Thymus (tissue), 11 donors: ENCODE measurements at regions not wholly inside any gene's neighbourhood (a gene's known extent, or its start where the extent isn't known, plus 50 kb on each side); places are given as distances from the start of the nearest gene placed in this dataset.

Experiments used
- DNase-seq, 9 donors: peaks; one replicate each; pipeline ENCODE4 v3.0.0-alpha.2; 2013; ENCODE audit warnings: low spot score in 9 of 9, low read depth in 6 of 9, missing footprints in 1 of 9
- H3K27ac ChIP-seq, 2 donors: one replicate each; pipeline ENCODE4 v1.5.1; 2013; ENCODE audit warnings: control low read depth in 1 of 2, low read depth in 1 of 2, low read length in 1 of 2, mild to moderate bottlenecking in 1 of 2, moderate library complexity in 1 of 2
- H3K27me3 ChIP-seq, 2 donors: one replicate each; pipeline ENCODE4 v1.5.1; 2013; ENCODE audit warnings: low read length in 1 of 2; ENCODE audit not compliant: control insufficient read depth in 2 of 2, insufficient read depth in 1 of 2
- H3K36me3 ChIP-seq, 2 donors: one replicate each; pipeline ENCODE4 v1.5.1; 2013; ENCODE audit warnings: low read length in 1 of 2, mild to moderate bottlenecking in 1 of 2, moderate library complexity in 1 of 2; ENCODE audit not compliant: control insufficient read depth in 2 of 2, insufficient read depth in 2 of 2
- H3K4me1 ChIP-seq, 2 donors: one replicate each; pipeline ENCODE4 v1.5.1; 2013; ENCODE audit warnings: low read length in 2 of 2; ENCODE audit not compliant: control insufficient read depth in 2 of 2, insufficient read depth in 2 of 2
- H3K4me3 ChIP-seq, 2 donors: one replicate each; pipeline ENCODE4 v1.5.1; 2013; ENCODE audit warnings: low read length in 2 of 2, control low read depth in 1 of 2, mild to moderate bottlenecking in 1 of 2
- H3K9me3 ChIP-seq, 2 donors: one replicate each; pipeline ENCODE4 v1.5.1; 2013; ENCODE audit warnings: low read length in 1 of 2, mild to moderate bottlenecking in 1 of 2; ENCODE audit not compliant: control insufficient read depth in 2 of 2, insufficient read depth in 1 of 2
- WGBS: extraction: QIAGEN DNeasy Blood & Tissue Kit; methylation state at CpG from one replicate; pipeline ENCODE4 v1.1.7; 2013; 5-methylcytosine and 5-hydroxymethylcytosine counted together
- donor health status: healthy.

DNA sequence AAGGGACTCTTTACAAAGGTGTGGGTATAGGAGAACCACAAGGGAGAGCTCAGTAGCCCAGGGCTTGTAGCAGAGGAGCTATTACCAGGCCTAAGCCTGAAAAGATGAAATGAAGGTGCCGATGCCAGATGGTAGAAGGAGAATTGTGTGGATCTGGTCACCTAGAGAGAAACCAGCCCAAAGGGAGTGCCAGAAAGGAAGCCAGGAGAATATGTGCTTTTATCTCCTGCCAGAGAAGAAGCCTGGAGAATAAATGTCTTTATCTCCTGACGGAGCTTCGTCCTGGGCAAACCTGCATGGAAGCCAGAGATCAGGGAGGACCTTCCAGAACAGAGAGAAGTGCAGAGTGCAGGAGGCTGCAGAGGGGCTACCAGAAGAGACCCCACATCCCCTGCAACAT is 142.6 kb downstream of the MED10 start:
- Histone ChIP-seq H3K27me3 (no peaks in the 10 kb centered on the region), H3K36me3 (no peaks in the 10 kb centered on the region), H3K9me3 (no peaks in the 10 kb centered on the region), H3K4me1 (no peaks in the 10 kb centered on the region), H3K4me3 (no peak overlapping the region), H3K27ac (no peak overlapping the region)
- WGBS = 97% methylated on average over 3 of the region's 3 CpGs
- no peak for DNase-seq

- Histone ChIP-seq H3K27me3 (no peaks in the 10 kb centered on the region), H3K27ac (no peak overlapping the region), H3K4me1 (no peaks in the 10 kb centered on the region), H3K36me3 (no peaks in the 10 kb centered on the region), H3K9me3 (no peaks in the 10 kb centered on the region), H3K4me3 (no peak overlapping the region)
- WGBS = 89% methylated on average over 23 of the region's 23 CpGs
- DNase-seq = no peak
Observed at GRCh38 chr5:6228257-6229250, 149.8 kb downstream of the MED10 start.

GRCh38 chr5:6225121-6225607 is 153.2 kb downstream of the MED10 start:
- H3K27me3 ChIP-seq = no peaks in the 10 kb centered on the region
- WGBS = 85% methylated on average over 7 of the region's 7 CpGs
- no peaks in the 10 kb centered on the region for H3K4me1 ChIP-seq
- H3K36me3 ChIP-seq = no peaks in the 10 kb centered on the region
- H3K9me3 ChIP-seq = no peaks in the 10 kb centered on the region
- no peak for DNase-seq
- no peak overlapping the region for H3K4me3 ChIP-seq
- no peak overlapping the region for H3K27ac ChIP-seq

GRCh38 chr5:6224406-6224805 is 153.9 kb downstream of the MED10 start:
- H3K4me1 ChIP-seq = no peaks in the 10 kb centered on the region
- no peaks in the 10 kb centered on the region for H3K36me3 ChIP-seq
- H3K9me3 ChIP-seq = no peaks in the 10 kb centered on the region
- WGBS = 95% methylated on average over 5 of the region's 5 CpGs
- H3K27me3 ChIP-seq = no peaks in the 10 kb centered on the region
- DNase-seq = no peak
- H3K27ac ChIP-seq = no peak overlapping the region
- H3K4me3 ChIP-seq = no peak overlapping the region

DNA sequence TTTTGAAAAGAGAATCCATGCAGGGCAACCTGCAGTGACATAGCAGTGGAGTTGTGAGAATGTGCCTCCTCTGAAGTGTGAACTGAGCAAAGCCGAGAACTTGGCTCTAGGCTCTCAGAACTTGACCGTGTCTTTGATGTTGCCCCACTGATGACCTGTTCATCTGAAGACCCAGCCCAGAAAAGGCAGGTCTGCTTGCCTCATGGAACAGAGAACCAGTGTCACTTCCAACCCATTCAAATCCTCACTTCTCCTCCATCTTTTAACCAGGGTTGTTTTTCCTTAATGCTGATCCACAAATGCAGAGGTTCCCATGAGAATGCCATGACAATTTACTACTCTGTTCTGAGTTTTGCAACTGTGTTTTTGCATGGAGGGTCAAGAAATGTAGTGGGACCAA is 155.4 kb downstream of the MED10 start:
- 97% methylated on average over 2 of the region's 2 CpGs for WGBS
- no peaks in the 10 kb centered on the region for H3K27me3 ChIP-seq
- H3K4me1 ChIP-seq = no peaks in the 10 kb centered on the region
- no peaks in the 10 kb centered on the region for H3K9me3 ChIP-seq
- no peaks in the 10 kb centered on the region for H3K36me3 ChIP-seq
- H3K27ac ChIP-seq = no peak overlapping the region
- DNase-seq = no peak
- no peak overlapping the region for H3K4me3 ChIP-seq

DNA sequence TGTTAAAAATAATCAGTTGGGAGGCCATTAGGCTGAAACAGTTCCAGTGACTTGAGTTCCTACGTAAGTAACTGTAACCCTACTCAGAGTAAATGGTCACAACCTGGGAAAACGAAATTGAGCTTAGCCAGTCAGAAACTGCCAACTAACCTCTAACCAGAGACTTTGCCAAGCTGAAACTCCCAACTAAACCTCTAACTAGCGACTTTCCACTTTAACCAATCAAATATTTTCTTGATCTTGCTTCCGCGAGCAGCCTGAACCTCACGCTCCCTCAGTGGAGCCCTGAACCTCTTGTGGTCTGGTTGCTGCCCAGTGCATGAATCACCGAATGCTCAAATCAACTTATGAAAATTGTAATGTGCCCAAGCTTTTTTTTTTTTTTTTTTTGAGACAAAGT is 156.2 kb downstream of the MED10 start:
- Histone ChIP-seq H3K27ac (no peak overlapping the region), H3K36me3 (no peaks in the 10 kb centered on the region), H3K4me3 (no peak overlapping the region), H3K4me1 (no peaks in the 10 kb centered on the region), H3K9me3 (no peaks in the 10 kb centered on the region), H3K27me3 (no peaks in the 10 kb centered on the region)
- WGBS = 79% methylated on average over 7 of the region's 7 CpGs
- no peak for DNase-seq

DNA sequence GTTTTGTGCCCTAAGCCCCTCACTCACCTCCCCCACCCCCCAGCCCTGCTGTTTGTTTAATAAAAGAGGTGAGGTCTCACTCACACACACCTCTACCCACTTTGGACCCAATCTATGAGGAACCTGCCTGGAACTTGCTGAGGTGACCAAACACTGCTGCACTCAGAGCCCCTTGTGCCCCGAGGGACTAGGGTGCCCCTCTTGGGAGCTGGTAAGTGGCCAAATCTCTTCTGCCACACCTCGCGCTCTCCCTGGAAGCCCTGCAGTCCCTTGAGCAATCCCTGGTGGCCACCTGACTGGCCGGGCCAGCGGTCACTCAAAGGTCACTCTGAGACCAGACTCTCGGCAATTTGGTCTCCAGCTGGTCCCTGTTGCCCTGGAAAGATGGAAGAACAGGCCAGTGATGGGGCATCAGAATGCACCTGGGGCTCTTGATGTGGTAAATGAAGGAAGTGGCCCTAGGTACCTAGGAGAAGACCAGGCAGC is 157.2 kb downstream of the MED10 start:
- H3K4me3 ChIP-seq = no peak overlapping the region
- WGBS = 93% methylated on average over 6 of the region's 6 CpGs
- DNase-seq = no peak
- H3K27ac ChIP-seq = no peak overlapping the region
- H3K27me3 ChIP-seq = no peaks in the 10 kb centered on the region
- H3K36me3 ChIP-seq = no peaks in the 10 kb centered on the region
- H3K9me3 ChIP-seq = no peaks in the 10 kb centered on the region
- H3K4me1 ChIP-seq = no peaks in the 10 kb centered on the region

DNA sequence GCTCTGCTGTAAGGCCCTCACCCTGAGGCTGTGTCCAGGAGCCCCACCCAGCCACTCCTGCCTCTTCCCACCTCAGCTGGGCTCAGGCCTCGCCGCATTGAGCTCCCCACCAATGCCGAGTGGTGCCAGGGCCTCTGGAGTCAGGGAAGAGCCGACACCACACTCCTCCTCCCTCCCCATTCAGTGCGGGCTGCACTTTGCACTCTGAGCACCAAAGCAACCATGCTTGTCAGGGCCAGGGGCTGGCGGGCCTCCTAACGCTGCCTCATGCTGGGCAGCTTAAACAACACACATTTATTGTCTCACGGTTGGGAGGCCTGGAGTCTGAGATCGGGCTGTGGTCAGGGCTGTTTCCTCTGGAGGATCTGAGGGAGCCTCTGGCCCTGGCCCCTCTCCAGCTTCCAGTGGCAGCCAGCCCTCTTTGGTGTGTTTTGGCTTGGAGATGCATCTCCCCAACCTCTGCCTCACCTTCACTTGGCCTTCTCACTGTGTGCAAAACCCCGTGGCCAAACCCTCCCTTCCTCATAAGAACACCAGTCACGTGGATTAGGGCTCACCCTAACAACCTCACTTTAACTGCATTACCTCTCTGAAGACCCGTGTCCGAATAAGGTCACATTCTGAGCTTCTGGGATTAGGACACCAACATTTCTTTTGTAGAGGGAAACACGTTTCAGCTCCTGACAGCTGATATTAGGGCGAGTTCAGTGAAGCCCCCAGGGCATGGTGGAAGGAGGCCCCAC is 157.8 kb downstream of the MED10 start:
- Histone ChIP-seq H3K27me3 (no peaks in the 10 kb centered on the region), H3K9me3 (no peaks in the 10 kb centered on the region), H3K36me3 (no peaks in the 10 kb centered on the region), H3K4me3 (no peak overlapping the region), H3K27ac (no peak overlapping the region), H3K4me1 (no peaks in the 10 kb centered on the region)
- WGBS = 66% methylated on average over 15 of the region's 15 CpGs
- no peak for DNase-seq

- Histone ChIP-seq H3K27ac (no peak overlapping the region), H3K9me3 (no peaks in the 10 kb centered on the region), H3K4me3 (no peak overlapping the region), H3K36me3 (no peaks in the 10 kb centered on the region), H3K27me3 (no peaks in the 10 kb centered on the region), H3K4me1 (no peaks in the 10 kb centered on the region)
- DNase-seq = no peak
- WGBS = 79% methylated on average over 6 of the region's 6 CpGs
Observed at GRCh38 chr5:6218517-6218916, 159.8 kb downstream of the MED10 start.
